Uterus (tissue), 2 donors: ENCODE measurements at regions not wholly inside any gene's neighbourhood (a gene's known extent, or its start where the extent isn't known, plus 50 kb on each side); places are given as distances from the start of the nearest gene placed in this dataset.

Source experiments
- CTCF ChIP-seq, 4 experiments: fragments of 200-600 bp in 2 of 4; fragments of 450-650 bp in 2 of 4; sonication (generic) in 2 of 4; IDR thresholded peaks; one replicate each; pipeline ENCODE4 v1.5.1; 2016 to 2019; ENCODE audit warnings: antibody characterized with exemption in 4 of 4, mild to moderate bottlenecking in 2 of 4, moderate library complexity in 1 of 4
- POLR2A ChIP-seq, 2 donors: fragments of 450-650 bp; IDR thresholded peaks; one replicate each; pipeline ENCODE4 v1.6.1; 2016; ENCODE audit warnings: antibody characterized with exemption in 2 of 2, mild to moderate bottlenecking in 1 of 2, moderate library complexity in 1 of 2

- TF ChIP-seq CTCF (IDR thresholded peaks at IDR 0.05), result no peak
- no peak for TF ChIP-seq POLR2A (IDR thresholded peaks at IDR 0.05)
These were observed 731.1 kb upstream of the LUZP2 start for GRCh38 chr11:23765682-23766252.
